ENCODE measurements at regions not wholly inside any gene's neighbourhood (a gene's known extent, or its start where the extent isn't known, plus 50 kb on each side); places are given as distances from the start of the nearest gene placed in this dataset.

- TF ChIP-seq CTCF (conservative IDR thresholded peaks at IDR 0.05): peak; percentile 68
- TF ChIP-seq ZFX (IDR thresholded peaks at IDR 0.05): no peak
- no peak overlapping the region for H3K27ac ChIP-seq
Observed at GRCh38 chr13:42478531-42479156, 95.3 kb upstream of the TNFSF11 start.

- TF ChIP-seq ZFX (IDR thresholded peaks at IDR 0.05): no peak
- TF ChIP-seq CTCF (conservative IDR thresholded peaks at IDR 0.05): no peak
- no peak overlapping the region for H3K27ac ChIP-seq
Observed at GRCh38 chr13:42484386-42484785, 89.6 kb upstream of the TNFSF11 start.

- no peak overlapping the region for H3K27ac ChIP-seq
- no peak for TF ChIP-seq CTCF (conservative IDR thresholded peaks at IDR 0.05)
- TF ChIP-seq ZFX (IDR thresholded peaks at IDR 0.05): no peak
Observed at GRCh38 chr13:42485272-42485671, 88.7 kb upstream of the TNFSF11 start.

- no peak overlapping the region for H3K27ac ChIP-seq
Observed at GRCh38 chr13:42486711-42487198, 87.2 kb upstream of the TNFSF11 start.

GRCh38 chr13:42487221-42487620 lies 86.7 kb upstream of the TNFSF11 start:
- no peak overlapping the region for H3K27ac ChIP-seq
- TF ChIP-seq ZFX (IDR thresholded peaks at IDR 0.05): no peak
- TF ChIP-seq CTCF (conservative IDR thresholded peaks at IDR 0.05): no peak

More at GRCh38 chr13:42486711-42487198, 87.2 kb upstream of the TNFSF11 start:
- TF ChIP-seq CTCF (conservative IDR thresholded peaks at IDR 0.05): no peak
- TF ChIP-seq ZFX (IDR thresholded peaks at IDR 0.05): no peak

- no peak overlapping the region for H3K27ac ChIP-seq
- no peak for TF ChIP-seq CTCF (conservative IDR thresholded peaks at IDR 0.05)
Observed at GRCh38 chr13:42490676-42491075, 83.3 kb upstream of the TNFSF11 start.

- H3K27ac ChIP-seq: no peak overlapping the region
- TF ChIP-seq CTCF (conservative IDR thresholded peaks at IDR 0.05): no peak
- no peak for TF ChIP-seq ZFX (IDR thresholded peaks at IDR 0.05)
Observed at GRCh38 chr13:42492372-42492920, 81.5 kb upstream of the TNFSF11 start.
